ENCODE measurements at regions not wholly inside any gene's neighbourhood (a gene's known extent, or its start where the extent isn't known, plus 50 kb on each side); places are given as distances from the start of the nearest gene placed in this dataset.

DNA sequence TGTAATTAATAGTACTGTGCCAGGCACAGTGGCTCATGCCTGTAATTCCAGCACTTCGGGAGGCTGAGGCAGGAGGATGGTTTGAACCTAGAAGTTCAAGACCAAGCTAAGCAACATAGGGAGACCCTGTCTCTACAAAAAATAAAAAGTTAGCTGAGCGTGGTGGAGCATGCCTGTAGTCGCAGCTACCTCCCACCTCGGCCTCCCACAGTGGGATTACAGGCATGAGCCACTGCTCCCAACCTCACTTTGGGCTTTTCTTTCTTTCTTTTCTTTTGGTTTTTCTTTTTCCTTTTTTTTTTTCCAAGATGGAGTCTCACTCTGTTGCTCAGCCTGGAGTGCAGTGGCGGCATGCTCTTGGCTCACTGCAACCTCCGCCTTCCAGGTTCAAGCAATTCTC is 137.8 kb downstream of the MRM1 start:
- intact Hi-C loops (cut with micrococcal nuclease; ENCODE audit: unreplicated experiment) = no loop called here

DNA sequence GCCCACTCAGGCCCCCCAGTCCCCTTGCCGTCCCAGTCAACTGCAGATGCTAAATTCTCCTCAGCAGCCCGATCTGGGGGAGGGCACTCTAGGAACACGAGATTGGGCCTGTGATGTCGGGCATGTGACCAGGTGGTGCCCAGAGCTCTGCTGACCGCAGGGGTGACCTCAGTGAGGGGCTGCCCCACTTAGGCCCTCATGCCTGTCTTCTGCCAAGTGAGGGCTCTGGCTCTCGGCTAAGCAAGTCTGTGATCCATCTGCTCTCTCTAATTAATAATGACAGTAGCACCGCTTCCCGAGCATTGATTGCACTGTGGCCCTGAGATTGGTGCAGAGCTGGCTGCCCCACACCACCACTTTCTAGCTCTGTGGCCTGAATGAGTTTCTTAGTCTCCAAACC is 138.8 kb downstream of the MRM1 start:
- Mint-ChIP-seq H3K27ac (ENCODE audit: unreplicated experiment) (no peak overlapping the region), H3K36me3 (ENCODE audit: insufficient read depth, unreplicated experiment) (no peaks in the 10 kb centered on the region), H3K4me1 (ENCODE audit: low read depth, unreplicated experiment) (no peaks in the 10 kb centered on the region), H3K9me3 (ENCODE audit: low read depth, unreplicated experiment) (no peaks in the 10 kb centered on the region), H3K4me3 (ENCODE audit: low read depth, unreplicated experiment) (no peak overlapping the region), H3K27me3 (ENCODE audit: unreplicated experiment) (peaks cover 93% of the 10 kb centered on the region)
- no peak for DNase-seq
- TF ChIP-seq, protein P1, sequence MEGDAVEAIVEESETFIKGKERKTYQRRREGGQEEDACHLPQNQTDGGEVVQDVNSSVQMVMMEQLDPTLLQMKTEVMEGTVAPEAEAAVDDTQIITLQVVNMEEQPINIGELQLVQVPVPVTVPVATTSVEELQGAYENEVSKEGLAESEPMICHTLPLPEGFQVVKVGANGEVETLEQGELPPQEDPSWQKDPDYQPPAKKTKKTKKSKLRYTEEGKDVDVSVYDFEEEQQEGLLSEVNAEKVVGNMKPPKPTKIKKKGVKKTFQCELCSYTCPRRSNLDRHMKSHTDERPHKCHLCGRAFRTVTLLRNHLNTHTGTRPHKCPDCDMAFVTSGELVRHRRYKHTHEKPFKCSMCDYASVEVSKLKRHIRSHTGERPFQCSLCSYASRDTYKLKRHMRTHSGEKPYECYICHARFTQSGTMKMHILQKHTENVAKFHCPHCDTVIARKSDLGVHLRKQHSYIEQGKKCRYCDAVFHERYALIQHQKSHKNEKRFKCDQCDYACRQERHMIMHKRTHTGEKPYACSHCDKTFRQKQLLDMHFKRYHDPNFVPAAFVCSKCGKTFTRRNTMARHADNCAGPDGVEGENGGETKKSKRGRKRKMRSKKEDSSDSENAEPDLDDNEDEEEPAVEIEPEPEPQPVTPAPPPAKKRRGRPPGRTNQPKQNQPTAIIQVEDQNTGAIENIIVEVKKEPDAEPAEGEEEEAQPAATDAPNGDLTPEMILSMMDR (IDR thresholded peaks at IDR 0.05; ENCODE audit: unreplicated experiment) = no peak
- no TSS peak for BruUV-seq (replicated peaks)
- intact Hi-C loops (cut with micrococcal nuclease; ENCODE audit: unreplicated experiment) = no loop called here
- CTCF ChIA-PET = no interaction called here

More for the DNA sequence above, 137.8 kb downstream of the MRM1 start:
- TF ChIP-seq, protein P1 (IDR thresholded peaks at IDR 0.05; ENCODE audit: unreplicated experiment) = no peak
- Mint-ChIP-seq H3K4me3 (ENCODE audit: low read depth, unreplicated experiment) (no peak overlapping the region), H3K4me1 (ENCODE audit: low read depth, unreplicated experiment) (no peaks in the 10 kb centered on the region), H3K27ac (ENCODE audit: unreplicated experiment) (no peak overlapping the region), H3K27me3 (ENCODE audit: unreplicated experiment) (peaks cover 92% of the 10 kb centered on the region), H3K9me3 (ENCODE audit: low read depth, unreplicated experiment) (no peaks in the 10 kb centered on the region), H3K36me3 (ENCODE audit: insufficient read depth, unreplicated experiment) (no peaks in the 10 kb centered on the region)
- BruUV-seq (replicated peaks) = no TSS peak
- DNase-seq = no peak
- CTCF ChIA-PET = interaction anchor here (0.6 to 1.0 kb wide), 2 partner anchors 27 to 57 kb away, joined by 3 to 4 read pairs; no protein-coding TSS in a partner anchor

DNA sequence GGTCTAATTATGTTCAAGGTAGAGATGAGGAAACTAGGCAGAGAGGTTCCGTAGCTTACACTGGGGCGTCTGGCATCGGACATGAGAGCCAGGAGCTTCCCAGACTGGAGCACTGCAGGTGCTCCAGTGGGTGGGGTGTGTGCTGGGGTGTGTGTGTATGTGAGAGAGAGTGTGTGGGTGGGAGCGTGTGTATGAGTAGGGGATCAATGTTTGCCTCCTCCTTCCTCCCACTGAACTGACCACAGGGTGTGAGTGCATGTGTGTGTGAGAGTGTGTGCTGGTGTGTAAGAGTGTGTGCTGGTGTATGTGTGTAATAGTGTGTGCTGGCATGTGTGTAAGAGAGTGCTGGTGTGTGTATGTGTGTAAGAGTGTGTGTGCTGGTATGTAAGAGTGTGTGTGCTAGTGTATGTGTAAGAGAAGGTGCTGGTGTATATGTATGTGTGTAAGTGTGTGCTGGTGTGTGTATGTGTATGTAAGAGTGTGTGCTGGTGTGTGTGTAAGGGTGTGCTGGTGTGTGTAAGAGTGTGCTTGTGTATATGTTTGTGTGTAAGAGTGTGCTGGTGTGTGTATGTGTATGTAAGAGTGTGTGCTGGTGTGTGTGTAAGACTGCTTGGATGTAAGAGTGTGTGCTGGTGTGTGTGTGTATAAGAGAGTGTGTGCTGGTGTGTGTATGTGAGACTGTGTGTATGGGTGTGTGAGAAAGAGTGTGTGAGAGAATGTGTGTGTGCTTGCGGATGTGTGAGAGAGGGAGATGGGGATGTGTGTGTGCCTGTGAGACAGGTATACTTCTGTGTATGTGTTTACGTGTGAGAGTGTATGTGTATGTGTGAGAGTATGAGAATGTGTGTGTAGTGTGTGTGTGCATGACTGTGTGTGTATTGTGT is 139.9 kb downstream of the MRM1 start:
- Mint-ChIP-seq H3K4me1 (ENCODE audit: low read depth, unreplicated experiment) (no peaks in the 10 kb centered on the region), H3K9me3 (ENCODE audit: low read depth, unreplicated experiment) (no peaks in the 10 kb centered on the region), H3K27me3 (ENCODE audit: unreplicated experiment) (peaks cover 92% of the 10 kb centered on the region), H3K36me3 (ENCODE audit: insufficient read depth, unreplicated experiment) (no peaks in the 10 kb centered on the region), H3K27ac (ENCODE audit: unreplicated experiment) (no peak overlapping the region), H3K4me3 (ENCODE audit: low read depth, unreplicated experiment) (no peak overlapping the region)
- intact Hi-C loops (cut with micrococcal nuclease; ENCODE audit: unreplicated experiment) = no loop called here
- CTCF ChIA-PET = no interaction called here
- DNase-seq = no peak
- TF ChIP-seq, protein P1 (IDR thresholded peaks at IDR 0.05; ENCODE audit: unreplicated experiment) = no peak
- BruUV-seq (replicated peaks) = no TSS peak

DNA sequence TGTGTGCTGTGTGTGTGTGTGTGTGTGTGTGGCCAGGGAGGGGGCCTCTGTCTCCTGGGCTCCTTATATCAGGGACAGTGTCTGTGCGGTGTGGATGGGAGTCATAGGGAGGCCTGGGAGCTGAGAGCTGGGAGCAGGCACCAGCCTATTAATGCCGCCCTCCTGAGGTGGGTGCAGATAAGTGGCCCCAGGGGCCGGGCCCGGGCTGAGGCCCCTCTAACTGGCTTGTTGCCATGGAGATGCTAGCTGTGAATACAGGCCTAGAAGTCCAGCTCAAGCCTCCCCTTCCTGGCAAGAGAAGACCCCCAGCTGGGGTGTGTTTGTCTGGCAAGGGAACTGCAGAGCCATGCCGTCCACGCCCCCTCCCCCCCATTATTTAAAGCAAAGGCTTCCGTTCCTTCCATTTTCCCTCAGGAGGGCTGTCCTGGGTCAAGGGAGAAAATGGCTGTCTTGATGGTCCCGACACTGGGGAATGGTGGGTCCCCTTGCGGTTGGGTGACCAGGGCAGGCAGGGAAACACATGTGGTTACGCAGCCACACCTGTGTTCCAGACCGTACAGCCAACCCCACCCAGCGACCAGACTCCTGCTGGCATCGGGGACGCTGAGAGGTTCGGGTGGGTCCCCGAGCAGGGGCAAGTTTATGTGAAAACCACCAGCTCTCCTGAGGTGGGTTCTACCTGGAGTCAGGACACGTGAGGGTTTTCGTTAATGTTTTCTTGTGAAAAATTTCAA is 141.1 kb downstream of the MRM1 start:
- BruUV-seq (replicated peaks) = no TSS peak
- DNase-seq = no peak
- Mint-ChIP-seq H3K27me3 (ENCODE audit: unreplicated experiment) (peaks cover 92% of the 10 kb centered on the region), H3K27ac (ENCODE audit: unreplicated experiment) (no peak overlapping the region), H3K4me3 (ENCODE audit: low read depth, unreplicated experiment) (no peak overlapping the region), H3K36me3 (ENCODE audit: insufficient read depth, unreplicated experiment) (no peaks in the 10 kb centered on the region), H3K9me3 (ENCODE audit: low read depth, unreplicated experiment) (no peaks in the 10 kb centered on the region), H3K4me1 (ENCODE audit: low read depth, unreplicated experiment) (no peaks in the 10 kb centered on the region)
- CTCF ChIA-PET = interaction anchor here (0.6 to 1.8 kb wide), 7 partner anchors 9 to 64 kb away, joined by 3 to 21 read pairs (median 5); no protein-coding TSS in a partner anchor
- intact Hi-C loops (cut with micrococcal nuclease; ENCODE audit: unreplicated experiment) = no loop called here
- TF ChIP-seq, protein P1 (IDR thresholded peaks at IDR 0.05; ENCODE audit: unreplicated experiment) = no peak

Measured in Calu3 (cell line).